GM21619 (cell line): ENCODE measurements at regions not wholly inside any gene's neighbourhood (a gene's known extent, or its start where the extent isn't known, plus 50 kb on each side); places are given as distances from the start of the nearest gene placed in this dataset.

Experiments
- ATAC-seq: cut with Tn5 transposase; IDR thresholded peaks from one replicate; pipeline ENCODE4 v1.9.1; 2021; ENCODE audit not compliant: unreplicated experiment

DNA sequence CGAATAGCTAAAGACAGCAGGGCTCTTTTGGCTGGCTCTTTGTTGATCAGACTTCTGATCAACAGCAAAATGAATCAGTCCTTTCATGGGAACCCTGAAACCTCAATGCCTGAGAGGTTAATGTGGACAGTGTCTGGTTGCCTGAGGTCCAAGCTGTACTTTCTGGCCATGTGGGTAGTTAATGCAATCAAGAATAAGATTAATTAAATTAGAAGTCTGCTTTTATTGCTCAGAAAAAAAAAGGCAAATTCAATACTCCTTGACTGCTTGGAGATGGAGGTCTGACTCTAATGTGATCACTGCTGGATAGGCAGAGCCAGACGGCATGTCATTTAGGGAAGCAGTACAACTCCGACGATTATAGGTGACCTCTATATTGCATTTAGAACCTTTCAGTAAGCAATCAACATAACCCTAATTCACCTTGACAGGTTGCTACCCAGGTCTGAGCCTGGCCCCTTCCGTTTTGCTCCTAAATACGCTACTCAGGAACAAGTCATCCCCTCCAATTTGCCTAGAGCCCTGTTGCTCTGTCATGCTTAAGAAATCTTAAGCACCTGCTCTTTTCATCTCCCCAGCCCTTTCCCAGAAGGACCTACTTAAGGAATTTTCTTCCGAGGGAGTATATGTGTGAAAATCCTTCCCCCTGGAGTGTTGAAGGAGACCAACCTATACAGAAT lies 370.0 kb upstream of the SPTLC3 start:
- ATAC-seq = no peak

DNA sequence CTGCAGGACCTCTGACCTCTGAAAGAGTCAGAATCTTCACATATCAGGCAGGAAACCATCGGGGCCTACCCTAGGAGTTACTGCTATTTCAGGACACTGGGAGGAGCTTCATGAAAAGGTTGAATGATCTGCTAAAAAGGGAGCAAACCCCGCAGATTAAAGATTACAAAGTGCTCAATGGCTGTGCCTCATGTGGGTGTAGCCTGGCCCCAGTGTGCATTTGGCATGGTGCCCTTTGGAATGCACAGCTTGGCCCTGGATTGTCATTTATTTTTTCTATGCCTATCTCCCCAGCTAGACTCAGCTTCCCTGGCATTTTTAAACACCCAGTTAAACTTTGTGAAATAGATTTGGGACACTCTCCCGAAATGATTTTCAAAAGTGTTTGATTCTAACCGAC lies 368.5 kb upstream of the SPTLC3 start:
- ATAC-seq = no peak

DNA sequence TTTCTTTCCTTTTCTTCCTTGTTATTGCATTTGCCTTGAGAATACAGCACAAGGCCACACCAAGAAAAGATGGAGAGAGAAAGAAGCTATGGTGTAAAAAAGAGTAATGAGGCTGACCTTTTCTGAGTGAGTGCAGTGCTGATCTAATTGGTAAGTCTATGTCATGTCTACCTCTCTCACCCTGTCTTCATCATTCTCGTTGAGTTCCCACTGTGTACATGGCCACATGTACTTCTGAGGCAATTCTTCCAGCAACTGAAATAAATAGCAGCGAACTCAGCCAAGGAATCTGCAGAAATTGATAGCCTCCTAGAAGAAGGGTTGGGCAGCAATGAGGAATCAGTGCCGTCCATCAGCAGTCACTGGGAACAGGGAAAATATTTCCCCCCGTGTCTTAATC lies 367.2 kb upstream of the SPTLC3 start:
- no peak for ATAC-seq

DNA sequence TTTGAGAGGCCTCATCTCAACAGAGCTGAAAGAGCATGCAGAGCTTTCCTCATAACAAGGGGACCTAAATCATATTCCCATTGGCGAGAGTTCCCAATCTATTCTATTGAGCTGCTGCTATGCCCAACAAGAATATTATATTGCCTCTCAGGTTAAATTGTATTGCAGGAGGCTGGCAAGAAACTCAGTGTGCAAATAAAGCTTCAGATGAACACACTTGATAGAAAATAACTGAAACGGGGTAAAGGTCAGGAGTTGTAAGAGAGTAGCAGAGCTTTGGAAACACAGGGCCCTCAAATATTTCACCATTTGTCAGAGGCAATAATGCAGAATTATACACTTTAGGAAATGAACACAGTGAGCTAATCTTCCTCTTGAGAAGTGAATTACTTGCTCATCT lies 364.3 kb upstream of the SPTLC3 start:
- ATAC-seq = no peak

DNA sequence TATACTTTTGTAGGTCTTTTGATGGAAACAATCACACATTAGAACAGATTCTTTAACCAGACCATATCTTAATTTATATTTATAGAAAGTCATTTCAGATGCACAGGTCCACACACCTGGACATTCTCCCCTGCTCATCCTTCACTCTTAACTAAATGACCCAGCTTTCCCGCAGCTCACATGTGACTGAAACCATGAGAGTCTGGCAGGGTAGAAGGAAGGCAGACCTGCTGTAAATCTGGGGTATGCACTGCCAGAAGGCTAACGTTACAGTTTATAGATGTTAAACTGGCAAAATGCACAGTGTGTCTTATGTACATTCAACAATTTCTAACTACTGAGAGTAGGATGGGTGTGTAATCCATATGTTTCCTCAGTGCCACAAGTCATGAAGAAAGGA lies 359.5 kb upstream of the SPTLC3 start:
- ATAC-seq = no peak

DNA sequence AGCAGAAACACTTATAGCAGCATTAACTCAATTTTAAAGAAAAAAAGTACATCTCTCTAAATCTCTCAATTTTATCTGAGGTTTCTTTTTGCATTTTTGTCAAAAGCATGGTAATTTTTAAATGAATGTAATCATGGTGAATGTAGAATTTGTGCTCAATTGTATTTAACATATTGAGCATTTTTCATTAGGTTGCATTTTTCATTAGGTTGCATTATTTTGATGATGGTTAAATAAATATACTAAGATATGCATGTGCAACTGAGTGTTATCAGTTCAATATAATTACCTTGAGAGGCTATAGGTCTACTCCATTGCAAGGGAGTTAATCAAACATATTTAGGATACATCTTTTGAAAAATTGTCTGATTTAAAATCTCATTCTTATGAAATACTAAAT lies 355.1 kb upstream of the SPTLC3 start:
- ATAC-seq = no peak

DNA sequence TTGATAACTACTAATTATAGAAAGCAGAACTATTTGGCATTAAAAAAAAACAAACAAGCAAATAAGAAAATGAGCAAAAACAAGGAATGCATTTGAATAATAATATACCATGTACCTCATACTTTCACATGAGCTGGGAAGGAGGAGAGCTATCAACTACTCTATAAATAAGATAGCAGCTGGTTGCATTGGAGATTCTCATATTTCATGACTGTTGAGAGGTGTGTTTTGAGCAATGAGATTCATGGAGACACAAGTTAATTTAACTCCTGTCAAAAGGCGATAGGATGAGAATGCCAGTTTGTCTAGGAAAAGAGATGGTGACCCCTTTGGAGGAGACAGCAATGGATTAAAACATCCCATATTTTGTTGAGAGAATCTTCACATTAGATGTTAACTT lies 348.8 kb upstream of the SPTLC3 start:
- ATAC-seq = no peak

DNA sequence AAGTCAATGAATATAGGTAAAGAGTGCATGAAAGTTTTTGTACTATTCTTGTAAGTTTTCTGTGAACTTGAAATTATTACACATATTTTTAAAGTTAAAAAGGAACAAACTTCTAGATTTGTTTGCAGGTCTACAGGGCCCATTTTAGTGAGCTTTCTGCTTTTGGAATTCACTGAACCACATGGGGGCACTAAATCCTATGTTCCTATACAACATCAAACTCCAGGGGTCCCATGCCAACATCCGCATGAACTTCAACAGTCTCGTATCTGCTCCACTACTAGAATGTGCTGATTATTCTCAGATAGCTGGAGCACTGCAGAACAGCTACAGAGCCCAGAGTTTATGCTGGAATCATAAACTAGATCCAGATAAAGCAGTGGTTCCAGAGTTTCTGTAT lies 347.9 kb upstream of the SPTLC3 start:
- ATAC-seq = no peak

DNA sequence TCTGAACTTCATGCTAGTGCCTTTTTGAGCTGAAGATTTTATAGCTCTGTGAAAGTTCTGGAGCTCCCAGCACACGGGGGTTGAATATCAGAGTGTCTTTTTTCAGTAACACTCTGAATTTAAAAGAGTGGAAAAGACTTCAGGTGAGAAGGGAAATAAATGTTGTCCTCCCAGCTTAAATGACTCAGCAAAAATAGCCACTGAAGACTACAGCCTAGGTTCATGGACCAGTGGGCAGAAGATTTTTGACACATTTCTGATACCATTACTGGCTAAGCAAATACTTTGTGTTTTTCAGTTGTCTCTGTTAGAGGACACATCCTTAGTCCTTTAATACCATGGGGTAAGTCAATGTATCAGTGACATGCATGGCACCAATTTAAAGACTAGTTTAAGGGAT lies 338.5 kb upstream of the SPTLC3 start:
- ATAC-seq = no peak

DNA sequence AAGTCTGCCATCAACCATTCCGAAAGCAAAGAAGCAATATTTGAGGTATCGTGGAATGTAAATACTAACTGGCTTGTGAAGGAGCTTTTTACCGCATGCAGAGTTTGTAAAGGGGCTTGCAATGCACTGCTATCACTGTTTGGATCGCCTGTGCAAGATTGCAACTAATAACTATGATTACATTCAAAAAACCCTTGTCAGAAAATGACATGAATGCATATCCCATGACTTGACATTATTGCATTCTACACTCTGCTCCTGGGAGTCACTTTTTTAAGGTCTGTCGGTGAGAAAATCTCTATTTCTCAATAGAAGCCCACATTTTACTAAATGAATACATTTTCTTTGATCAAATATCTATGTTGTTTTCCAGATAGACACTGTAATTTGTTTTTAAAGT lies 335.4 kb upstream of the SPTLC3 start:
- ATAC-seq = no peak

DNA sequence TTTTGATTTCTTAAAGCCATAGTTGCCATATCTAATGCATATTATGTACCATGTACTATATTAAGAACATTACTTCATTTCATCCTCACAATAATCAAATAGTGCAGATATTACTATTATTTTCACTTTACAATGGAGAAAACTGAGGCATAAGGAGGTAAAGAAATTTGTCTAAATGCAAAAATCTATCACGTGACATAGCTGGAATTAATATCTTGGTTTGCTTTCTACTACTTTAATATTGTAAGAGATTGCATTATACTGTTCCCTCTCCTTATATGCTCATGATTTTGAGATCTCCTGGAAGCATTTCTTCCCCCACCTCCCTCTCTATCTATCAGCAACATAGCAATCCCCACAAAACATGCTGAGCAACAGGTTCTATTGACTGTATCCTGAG lies 330.8 kb upstream of the SPTLC3 start:
- no peak for ATAC-seq

DNA sequence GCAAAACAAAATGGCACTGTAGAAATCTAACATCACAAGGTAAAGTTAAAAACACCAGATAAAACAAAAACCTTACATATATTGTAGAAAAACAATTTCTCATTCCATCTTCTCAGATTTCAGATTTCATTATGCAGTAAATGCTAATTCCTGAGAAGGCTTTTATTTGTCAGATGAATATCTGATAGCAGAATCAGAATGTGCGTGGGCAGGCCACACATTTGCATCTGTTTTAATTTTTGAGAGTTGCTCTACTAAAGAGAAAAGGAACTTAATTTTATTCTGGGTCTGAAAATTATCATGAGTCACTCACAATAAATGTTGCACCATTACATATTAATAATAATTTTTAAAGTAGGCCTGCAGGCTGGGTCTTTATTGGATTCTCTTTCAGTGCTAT lies 329.3 kb upstream of the SPTLC3 start:
- ATAC-seq = no peak

DNA sequence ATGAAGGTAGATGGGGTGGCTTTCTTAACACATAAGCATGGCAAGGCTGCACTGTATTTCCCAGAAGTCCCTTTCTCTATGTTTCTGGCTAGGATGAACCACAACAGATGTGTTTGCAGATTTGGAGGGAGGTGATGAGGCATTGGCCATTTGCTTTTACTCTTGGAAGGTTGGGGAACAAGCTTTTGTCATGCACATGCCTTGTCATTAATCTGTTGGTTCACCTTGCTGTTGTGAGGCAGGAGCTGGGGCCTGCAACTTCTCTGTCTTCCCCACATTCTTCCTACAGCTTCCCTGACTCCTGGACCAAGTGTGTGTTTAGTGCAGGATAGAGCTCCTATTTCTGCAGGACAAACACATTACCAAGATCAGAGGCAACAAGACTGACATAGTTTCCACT lies 326.2 kb upstream of the SPTLC3 start:
- ATAC-seq = no peak

DNA sequence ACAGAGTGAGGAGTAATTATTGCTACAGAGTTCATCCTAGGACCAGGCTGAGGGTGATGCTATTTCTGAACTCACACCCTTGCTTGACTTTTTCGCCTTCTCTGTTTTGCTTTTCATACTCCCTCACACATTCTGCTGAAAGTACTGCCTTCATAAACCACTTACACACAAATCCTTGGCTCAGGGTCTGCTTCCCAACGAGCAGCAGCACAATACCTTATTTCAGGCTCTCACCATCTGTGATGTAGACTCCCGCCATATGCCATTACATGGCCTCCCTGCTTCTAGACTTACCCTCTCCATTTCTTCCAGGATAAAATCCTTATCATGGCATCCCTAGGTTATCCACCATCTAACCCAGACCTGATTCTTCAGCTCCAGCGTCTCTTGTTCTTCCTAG lies 321.3 kb upstream of the SPTLC3 start:
- no peak for ATAC-seq

DNA sequence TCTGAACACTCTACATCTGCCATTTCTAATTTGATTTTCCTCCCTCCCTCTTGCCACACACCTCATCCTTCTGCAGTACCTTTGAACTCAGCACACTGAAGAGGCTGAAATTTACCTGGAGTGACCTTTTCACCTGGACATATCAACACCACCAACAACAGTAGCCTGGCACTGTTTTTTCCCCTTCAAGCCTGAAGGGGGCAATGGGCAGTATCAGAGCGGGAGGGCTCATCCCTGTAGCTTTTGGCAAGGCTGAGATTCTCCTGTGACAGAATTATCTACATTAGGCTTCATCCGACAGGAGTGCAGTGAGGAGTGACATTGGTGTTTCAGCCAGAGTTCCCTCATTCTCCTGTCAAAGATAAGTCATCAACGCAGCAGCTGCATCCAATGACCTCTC lies 312.8 kb upstream of the SPTLC3 start:
- no peak for ATAC-seq

DNA sequence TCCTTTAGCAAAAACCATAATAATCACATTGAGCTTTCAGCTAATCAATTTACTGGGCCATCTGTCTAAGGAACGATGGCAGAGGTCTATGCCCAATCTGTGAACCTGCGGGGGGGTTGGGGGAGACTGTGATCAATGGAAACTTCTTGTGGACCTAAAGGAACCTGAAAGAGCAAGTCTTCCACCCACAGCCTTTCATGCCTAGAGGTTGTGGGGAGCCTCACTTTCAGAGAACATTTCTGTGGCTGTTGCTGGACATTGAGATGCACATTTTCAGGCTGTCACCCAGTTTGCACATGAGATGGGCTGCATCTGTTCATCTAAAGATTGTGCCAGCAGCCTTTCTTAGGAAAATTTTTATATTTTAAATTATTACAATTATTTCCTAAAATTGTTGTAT lies 310.0 kb upstream of the SPTLC3 start:
- no peak for ATAC-seq

DNA sequence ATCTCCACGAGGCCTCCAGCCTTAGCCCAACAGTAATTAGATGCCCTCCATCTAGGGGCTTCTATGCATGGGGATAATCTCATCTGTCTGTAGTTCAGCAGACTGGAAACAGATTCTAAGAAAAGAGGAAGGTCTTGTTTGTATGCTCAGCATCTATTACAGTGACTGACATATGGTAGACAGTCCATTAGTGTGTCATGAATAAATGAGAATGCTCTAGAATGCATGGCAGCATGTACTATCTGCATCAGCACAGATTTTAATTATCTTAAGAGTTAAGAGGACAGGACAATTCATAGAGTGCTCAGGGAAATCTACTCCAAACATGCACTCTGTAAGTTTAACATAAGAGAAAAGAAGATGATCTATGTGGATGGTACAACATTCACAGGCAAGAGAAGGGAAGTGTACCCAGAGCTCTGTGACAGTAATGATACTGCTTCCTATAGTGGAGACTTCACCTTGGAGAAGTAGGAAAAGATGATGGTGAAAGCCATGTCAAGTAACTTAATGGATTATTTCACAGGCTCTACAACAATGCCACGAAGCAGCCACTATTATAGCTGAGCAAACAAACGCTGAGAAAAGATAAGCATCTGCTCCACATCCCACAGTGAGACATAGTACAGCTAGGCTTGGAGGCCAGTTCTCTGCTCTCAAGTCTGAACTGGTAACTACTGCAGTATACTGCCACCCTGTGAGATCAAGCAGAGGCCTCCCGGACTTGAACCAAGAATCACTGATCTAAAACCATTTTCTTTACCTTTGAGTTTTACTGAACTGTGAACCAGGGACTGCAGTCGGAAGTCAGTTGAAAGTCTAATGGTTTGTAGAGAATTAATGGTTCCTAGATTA lies 309.2 kb upstream of the SPTLC3 start:
- ATAC-seq = no peak

DNA sequence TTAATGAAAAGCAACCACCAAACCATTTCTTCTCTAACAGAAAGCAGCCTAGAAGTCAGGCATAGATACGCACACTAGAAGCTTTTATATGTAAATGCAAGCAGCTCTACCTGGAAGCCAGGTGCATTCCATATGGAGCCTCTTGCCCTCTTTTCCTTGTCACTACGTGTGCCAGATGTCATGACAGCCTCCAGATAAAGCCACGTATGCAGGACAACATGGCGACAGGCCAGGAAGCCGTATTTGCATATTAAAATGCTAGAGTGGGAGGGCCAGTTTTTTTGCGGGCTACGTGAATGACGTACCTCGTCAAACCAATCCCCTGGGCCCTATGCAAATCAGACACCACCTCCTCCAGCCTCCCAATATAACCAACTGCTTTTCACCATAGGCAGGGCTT lies 308.1 kb upstream of the SPTLC3 start:
- ATAC-seq = no peak

DNA sequence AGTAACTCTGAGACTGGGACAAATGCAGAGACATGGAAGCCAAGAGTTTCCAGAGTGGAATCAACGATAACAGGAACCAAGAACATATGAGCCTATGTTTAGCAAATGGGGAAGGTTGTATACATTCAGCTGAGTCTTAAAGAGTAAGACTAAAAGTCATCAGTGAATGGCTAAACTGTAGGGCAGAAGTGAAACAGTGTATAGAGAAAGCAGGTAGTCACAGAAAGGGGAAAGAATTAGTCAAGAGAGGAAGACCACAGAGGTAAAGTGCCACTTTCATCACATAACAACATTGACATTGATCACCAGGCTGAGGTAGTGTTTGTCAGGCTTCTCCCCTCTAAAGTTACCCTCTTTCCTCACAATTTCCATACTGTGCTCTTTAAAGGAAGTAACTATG lies 306.5 kb upstream of the SPTLC3 start:
- no peak for ATAC-seq

DNA sequence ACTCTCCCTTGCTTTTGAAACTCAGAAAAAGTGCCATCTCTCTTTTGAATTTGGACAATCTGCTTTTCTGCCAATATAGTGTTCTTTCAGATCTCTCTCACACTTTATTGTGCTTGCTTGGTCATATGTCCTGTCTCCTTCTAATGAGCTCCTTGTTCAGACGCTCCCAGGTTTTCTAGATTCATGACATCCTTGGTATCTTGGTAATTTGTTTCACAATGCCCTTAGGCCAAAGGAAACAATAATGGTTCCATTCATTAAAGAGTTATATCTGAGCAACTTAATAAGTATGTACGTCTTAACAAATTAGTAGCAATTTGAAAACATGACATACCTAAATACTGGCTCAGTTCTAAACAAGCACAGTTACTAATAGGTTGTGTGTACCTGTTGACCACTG lies 293.4 kb upstream of the SPTLC3 start:
- no peak for ATAC-seq

DNA sequence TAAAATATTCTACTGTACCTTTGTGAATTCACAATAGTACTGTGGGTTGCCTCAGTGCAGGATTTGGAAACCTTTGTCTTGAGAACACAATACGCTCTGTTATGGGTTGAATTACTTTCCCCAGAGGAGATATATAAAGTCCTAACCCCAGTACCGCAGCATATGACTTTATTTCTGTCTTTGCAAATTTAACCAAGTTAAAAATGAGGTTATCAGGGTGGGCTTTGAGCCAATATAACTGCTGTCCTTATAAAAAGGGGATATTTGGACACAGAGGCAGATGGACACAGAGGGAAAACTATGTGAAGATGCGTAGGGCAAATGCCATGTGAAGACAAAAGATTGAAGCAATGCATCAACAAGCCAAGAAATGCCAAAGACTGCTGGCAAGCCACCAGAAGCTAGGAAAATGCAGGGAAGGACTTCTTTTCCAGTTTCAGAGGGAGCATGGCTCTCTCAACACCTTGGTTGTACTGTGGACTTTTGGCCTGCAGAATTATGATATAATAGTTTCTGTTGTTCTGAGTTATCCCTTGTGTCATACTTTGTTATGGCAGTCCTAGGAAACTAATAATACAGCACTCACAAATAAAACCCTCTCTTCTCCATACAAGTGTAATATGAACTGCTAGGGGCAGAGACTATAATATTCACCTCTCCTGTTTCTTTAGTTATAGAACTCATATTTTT lies 292.6 kb upstream of the SPTLC3 start:
- ATAC-seq = no peak

DNA sequence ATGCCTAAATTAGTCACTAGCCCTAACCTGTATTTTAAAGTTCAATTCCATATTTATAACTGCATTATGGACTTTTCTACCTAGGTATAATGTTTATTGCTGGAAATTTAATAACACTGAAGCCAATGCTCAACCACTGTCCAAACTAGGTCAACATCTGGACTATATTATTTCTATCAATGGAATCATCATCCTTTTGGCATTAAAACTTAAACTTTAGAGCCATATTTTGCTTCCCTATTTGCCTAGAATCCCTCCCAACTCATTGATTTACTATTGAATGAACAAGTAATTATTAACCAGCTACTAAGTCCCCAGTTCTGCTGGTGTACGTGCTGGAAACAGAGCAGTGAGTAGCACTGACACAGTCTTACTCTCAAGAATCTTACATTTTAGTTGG lies 291.7 kb upstream of the SPTLC3 start:
- ATAC-seq = no peak
